ENCODE measurements at regions not wholly inside any gene's neighbourhood (a gene's known extent, or its start where the extent isn't known, plus 50 kb on each side); places are given as distances from the start of the nearest gene placed in this dataset.

DNA sequence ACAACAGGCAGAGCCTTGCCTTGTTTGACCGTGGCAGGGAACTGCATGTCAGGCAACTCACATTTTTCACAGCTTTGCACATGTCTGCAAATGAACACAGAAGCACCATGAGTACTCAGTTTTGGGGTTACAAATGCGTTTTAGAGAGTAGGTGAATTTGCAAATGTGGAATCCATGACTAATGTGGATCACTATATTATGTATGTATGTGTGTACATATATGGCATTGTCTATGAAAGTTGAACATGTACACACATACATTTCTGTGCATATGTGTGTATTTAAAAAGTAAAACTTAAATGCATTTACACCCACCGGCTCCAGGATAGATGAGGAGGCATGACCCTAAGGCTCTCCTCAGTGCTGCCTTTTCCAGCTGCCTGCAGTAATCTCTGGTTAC is 65.1 kb downstream of the SOWAHC start:
- no peak overlapping the region for H4K91ac ChIP-seq (ENCODE audit: low read depth, low read length)
- no peaks in the 10 kb centered on the region for H3K36me3 ChIP-seq (ENCODE audit: control insufficient read depth in 1 of 2, insufficient read depth in 2 of 2, low read length in 2 of 2)
- no peak overlapping the region for H3K4me2 ChIP-seq (ENCODE audit: low read length)
- H4K8ac ChIP-seq (ENCODE audit: low read depth, low read length) = no peak overlapping the region
- H3K27ac ChIP-seq (ENCODE audit: low read depth, low read length) = no peak overlapping the region
- H2BK12ac ChIP-seq (ENCODE audit: low read length) = no peak overlapping the region
- no peak overlapping the region for H4K12ac ChIP-seq (ENCODE audit: low read depth, low read length)
- H3K23ac ChIP-seq (ENCODE audit: low read length) = no peak overlapping the region
- H3K14ac ChIP-seq (ENCODE audit: low read length) = no peak overlapping the region
- H2BK120ac ChIP-seq (ENCODE audit: insufficient read depth, low read length, poor library complexity) = no peak overlapping the region
- H3K9me3 ChIP-seq (ENCODE audit: insufficient read depth, low read depth, low read length) = no peaks in the 10 kb centered on the region
- no peak overlapping the region for H2AK5ac ChIP-seq (ENCODE audit: low read length)
- WGBS (ENCODE audit: extremely low coverage, insufficient coverage, insufficient read length) = no CpG with 5 or more reads among the region's 3 CpGs
- H3K79me2 ChIP-seq (ENCODE audit: control insufficient read depth, insufficient read depth, low read length, poor library complexity) = no peaks in the 10 kb centered on the region
- no peak overlapping the region for H3K18ac ChIP-seq (ENCODE audit: low read length)
- no peaks in the 10 kb centered on the region for H3K79me1 ChIP-seq (ENCODE audit: low read length)
- DNase-seq = no peak
- no peak overlapping the region for H2BK5ac ChIP-seq (ENCODE audit: low read depth, low read length, poor library complexity)
- no peak overlapping the region for H3K4me3 ChIP-seq (ENCODE audit: low read depth, low read length)
- H3K27me3 ChIP-seq (ENCODE audit: insufficient read depth, low read length) = no peaks in the 10 kb centered on the region
- no peak overlapping the region for H2AFZ ChIP-seq (ENCODE audit: insufficient read depth, low read length, poor library complexity)
- no peak overlapping the region for H3K9ac ChIP-seq (ENCODE audit: low read length)
- H3K4ac ChIP-seq (ENCODE audit: low read depth, low read length) = no peak overlapping the region
- peaks cover 0 to 14% of the 10 kb centered on the region in 2 experiments for H3K4me1 ChIP-seq (ENCODE audit: control insufficient read depth in 1 of 2, insufficient read depth in 2 of 2, low read length in 2 of 2)

DNA sequence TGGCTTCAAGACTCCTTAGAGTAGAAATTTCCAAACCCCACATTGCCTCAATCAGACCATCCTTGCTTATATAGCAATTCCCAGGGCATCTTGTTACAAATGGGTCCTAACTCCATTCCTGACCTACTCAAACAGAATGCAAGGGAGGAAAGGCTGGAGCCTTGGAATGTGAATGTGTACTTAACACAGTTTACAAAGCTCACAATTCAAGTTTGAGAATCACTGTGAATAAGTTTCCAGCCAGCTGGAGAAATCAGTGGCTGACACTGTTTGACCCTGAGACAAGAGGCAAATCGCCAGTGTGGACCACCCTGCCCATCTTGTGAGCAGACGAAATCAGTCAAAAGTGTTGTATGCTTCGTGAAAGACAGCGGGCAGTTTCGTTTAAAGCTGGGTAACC is 65.5 kb downstream of the SOWAHC start:
- Histone ChIP-seq H2BK120ac (ENCODE audit: insufficient read depth, low read length, poor library complexity) (no peak overlapping the region), H3K27ac (ENCODE audit: low read depth, low read length) (no peak overlapping the region), H3K9me3 (ENCODE audit: insufficient read depth, low read depth, low read length) (no peaks in the 10 kb centered on the region), H2AFZ (ENCODE audit: insufficient read depth, low read length, poor library complexity) (no peak overlapping the region), H3K4me3 (ENCODE audit: low read depth, low read length) (no peak overlapping the region), H3K18ac (ENCODE audit: low read length) (no peak overlapping the region), H4K91ac (ENCODE audit: low read depth, low read length) (no peak overlapping the region), H3K4ac (ENCODE audit: low read depth, low read length) (no peak overlapping the region), H3K36me3 (ENCODE audit: control insufficient read depth in 1 of 2, insufficient read depth in 2 of 2, low read length in 2 of 2) (no peaks in the 10 kb centered on the region), H3K14ac (ENCODE audit: low read length) (no peak overlapping the region), H3K4me2 (ENCODE audit: low read length) (no peak overlapping the region), H4K12ac (ENCODE audit: low read depth, low read length) (no peak overlapping the region), H2BK5ac (ENCODE audit: low read depth, low read length, poor library complexity) (no peak overlapping the region), H2BK12ac (ENCODE audit: low read length) (no peak overlapping the region), H3K27me3 (ENCODE audit: insufficient read depth, low read length) (no peaks in the 10 kb centered on the region), H2AK5ac (ENCODE audit: low read length) (no peak overlapping the region), H3K9ac (ENCODE audit: low read length) (no peak overlapping the region), H4K8ac (ENCODE audit: low read depth, low read length) (no peak overlapping the region), H3K23ac (ENCODE audit: low read length) (no peak overlapping the region), H3K4me1 (ENCODE audit: control insufficient read depth in 1 of 2, insufficient read depth in 2 of 2, low read length in 2 of 2) (peaks cover 0 to 14% of the 10 kb centered on the region in 2 experiments), H3K79me2 (ENCODE audit: control insufficient read depth, insufficient read depth, low read length, poor library complexity) (no peaks in the 10 kb centered on the region), H3K79me1 (ENCODE audit: low read length) (no peaks in the 10 kb centered on the region)
- DNase-seq = no peak
- WGBS (ENCODE audit: extremely low coverage, insufficient coverage, insufficient read length) = no CpG with 5 or more reads among the region's 5 CpGs

DNA sequence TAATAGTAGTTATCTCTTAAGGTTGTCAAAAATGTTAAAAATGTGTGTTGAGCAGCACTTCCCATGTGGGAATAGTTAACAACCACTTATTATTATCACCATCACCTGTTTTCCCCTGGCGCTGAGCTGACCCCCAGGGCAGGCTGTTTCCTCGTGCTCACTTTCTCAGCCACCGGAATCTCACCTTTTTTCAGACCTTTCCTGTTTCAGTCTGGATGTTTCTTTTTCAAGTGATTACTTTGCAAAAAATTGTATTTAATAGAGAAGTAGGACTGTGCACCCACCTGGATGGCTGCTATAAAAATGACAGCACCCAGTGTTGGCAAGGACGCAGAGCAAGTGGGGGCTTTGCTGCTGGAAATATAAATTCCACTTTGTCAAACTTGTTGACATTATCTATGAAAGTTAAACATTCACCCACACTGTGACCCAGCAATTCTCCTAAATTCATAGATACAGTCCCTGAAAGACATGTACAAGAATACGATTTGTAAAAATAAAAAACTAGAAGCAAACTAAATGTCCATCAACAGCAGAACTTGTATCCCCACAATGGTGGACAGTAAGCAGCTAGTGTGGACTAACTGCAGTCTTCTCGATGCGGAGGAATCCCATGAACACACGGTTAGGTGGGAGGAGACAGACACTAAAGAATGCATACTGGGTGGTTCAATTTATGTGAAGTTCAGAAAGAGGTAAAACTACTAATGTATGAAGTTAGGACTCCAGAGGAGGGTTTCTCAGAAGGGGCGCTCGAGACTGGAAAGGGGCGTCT is 66.5 kb downstream of the SOWAHC start:
- H4K91ac ChIP-seq (ENCODE audit: low read depth, low read length) = no peak overlapping the region
- H3K4ac ChIP-seq (ENCODE audit: low read depth, low read length) = no peak overlapping the region
- H3K18ac ChIP-seq (ENCODE audit: low read length) = no peak overlapping the region
- no peak overlapping the region for H4K12ac ChIP-seq (ENCODE audit: low read depth, low read length)
- H3K79me1 ChIP-seq (ENCODE audit: low read length) = no peaks in the 10 kb centered on the region
- no CpG with 5 or more reads among the region's 11 CpGs for WGBS (ENCODE audit: extremely low coverage, insufficient coverage, insufficient read length)
- H3K79me2 ChIP-seq (ENCODE audit: control insufficient read depth, insufficient read depth, low read length, poor library complexity) = no peaks in the 10 kb centered on the region
- H3K9ac ChIP-seq (ENCODE audit: low read length) = no peak overlapping the region
- peaks cover 0 to 17% of the 10 kb centered on the region in 2 experiments for H3K4me1 ChIP-seq (ENCODE audit: control insufficient read depth in 1 of 2, insufficient read depth in 2 of 2, low read length in 2 of 2)
- H2BK12ac ChIP-seq (ENCODE audit: low read length) = no peak overlapping the region
- no peak overlapping the region for H2AFZ ChIP-seq (ENCODE audit: insufficient read depth, low read length, poor library complexity)
- no peak overlapping the region for H3K4me3 ChIP-seq (ENCODE audit: low read depth, low read length)
- H3K36me3 ChIP-seq (ENCODE audit: control insufficient read depth in 1 of 2, insufficient read depth in 2 of 2, low read length in 2 of 2) = no peaks in the 10 kb centered on the region
- no peak overlapping the region for H2BK5ac ChIP-seq (ENCODE audit: low read depth, low read length, poor library complexity)
- H3K23ac ChIP-seq (ENCODE audit: low read length) = no peak overlapping the region
- DNase-seq = peak; percentile 76 to 87
- no peak overlapping the region for H2BK120ac ChIP-seq (ENCODE audit: insufficient read depth, low read length, poor library complexity)
- H3K14ac ChIP-seq (ENCODE audit: low read length) = no peak overlapping the region
- H3K9me3 ChIP-seq (ENCODE audit: insufficient read depth, low read depth, low read length) = no peaks in the 10 kb centered on the region
- no peak overlapping the region for H2AK5ac ChIP-seq (ENCODE audit: low read length)
- H4K8ac ChIP-seq (ENCODE audit: low read depth, low read length) = no peak overlapping the region
- H3K4me2 ChIP-seq (ENCODE audit: low read length) = no peak overlapping the region
- H3K27me3 ChIP-seq (ENCODE audit: insufficient read depth, low read length) = no peaks in the 10 kb centered on the region
- H3K27ac ChIP-seq (ENCODE audit: low read depth, low read length) = no peak overlapping the region

DNA sequence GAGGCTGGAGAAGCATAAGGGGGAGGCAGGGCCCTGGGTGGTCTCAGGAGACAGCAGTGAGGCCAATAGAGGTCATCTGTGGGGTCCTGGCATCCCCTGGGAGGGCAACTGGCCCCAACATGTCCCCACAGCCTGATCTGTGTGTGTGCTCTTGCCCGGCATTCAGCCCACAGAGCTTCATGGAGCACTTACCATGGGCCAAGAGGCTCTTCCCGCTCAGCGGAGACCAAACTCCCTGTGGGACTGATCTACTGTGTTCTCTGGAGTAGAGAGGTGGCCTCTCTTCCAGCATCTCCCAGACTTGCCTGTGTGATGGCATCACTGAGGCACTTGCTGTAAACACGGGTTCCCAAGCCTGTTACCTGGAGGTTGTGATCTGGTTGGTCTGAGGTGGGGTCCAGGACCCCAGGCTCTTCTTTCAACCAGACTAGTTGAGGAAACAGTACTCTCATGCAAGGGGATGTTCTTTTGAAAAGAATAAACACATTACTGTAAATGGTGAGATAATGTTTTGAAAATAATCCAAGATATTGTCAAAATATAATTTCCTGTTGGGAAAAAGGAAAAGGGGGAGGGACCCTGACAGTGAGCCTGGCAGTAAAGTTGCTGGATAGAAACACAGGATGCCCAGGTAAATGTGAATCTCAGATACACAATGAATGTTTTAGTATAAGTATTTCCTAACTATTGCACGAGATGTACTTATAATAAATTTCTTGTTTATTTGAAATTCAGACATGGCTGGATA is 67.6 kb downstream of the SOWAHC start:
- Histone ChIP-seq H3K36me3 (ENCODE audit: control insufficient read depth in 1 of 2, insufficient read depth in 2 of 2, low read length in 2 of 2) (no peaks in the 10 kb centered on the region), H3K18ac (ENCODE audit: low read length) (no peak overlapping the region), H3K4me3 (ENCODE audit: low read depth, low read length) (no peak overlapping the region), H2AFZ (ENCODE audit: insufficient read depth, low read length, poor library complexity) (no peak overlapping the region), H3K4ac (ENCODE audit: low read depth, low read length) (no peak overlapping the region), H2BK12ac (ENCODE audit: low read length) (no peak overlapping the region), H4K8ac (ENCODE audit: low read depth, low read length) (no peak overlapping the region), H3K9me3 (ENCODE audit: insufficient read depth, low read depth, low read length) (no peaks in the 10 kb centered on the region), H3K79me2 (ENCODE audit: control insufficient read depth, insufficient read depth, low read length, poor library complexity) (no peaks in the 10 kb centered on the region), H3K27ac (ENCODE audit: low read depth, low read length) (no peak overlapping the region), H3K4me1 (ENCODE audit: control insufficient read depth in 1 of 2, insufficient read depth in 2 of 2, low read length in 2 of 2) (peaks cover 0 to 14% of the 10 kb centered on the region in 2 experiments), H2AK5ac (ENCODE audit: low read length) (no peak overlapping the region), H3K27me3 (ENCODE audit: insufficient read depth, low read length) (no peaks in the 10 kb centered on the region), H3K79me1 (ENCODE audit: low read length) (no peaks in the 10 kb centered on the region), H3K14ac (ENCODE audit: low read length) (no peak overlapping the region), H4K91ac (ENCODE audit: low read depth, low read length) (no peak overlapping the region), H2BK120ac (ENCODE audit: insufficient read depth, low read length, poor library complexity) (no peak overlapping the region), H2BK5ac (ENCODE audit: low read depth, low read length, poor library complexity) (no peak overlapping the region), H3K23ac (ENCODE audit: low read length) (no peak overlapping the region), H3K9ac (ENCODE audit: low read length) (no peak overlapping the region), H3K4me2 (ENCODE audit: low read length) (no peak overlapping the region), H4K12ac (ENCODE audit: low read depth, low read length) (no peak overlapping the region)
- WGBS (ENCODE audit: extremely low coverage, insufficient coverage, insufficient read length) = no CpG with 5 or more reads among the region's 5 CpGs
- DNase-seq = no peak

Data from trophoblast cell (in vitro differentiated cells and primary cell).